Activated naive CD4-positive, alpha-beta T cell treated with anti-CD3 and anti-CD28 coated beads, Interleukin-2, amount 50 U/mL, for 24 hours (primary cell): ENCODE measurements at regions not wholly inside any gene's neighbourhood (a gene's known extent, or its start where the extent isn't known, plus 50 kb on each side); places are given as distances from the start of the nearest gene placed in this dataset.
"Not testable (repeated sequence)": the region's sequence is repeated elsewhere in the genome, so short reads cannot be mapped to it uniquely, and the experiment has no call there.

ENCODE experiments used
- H3K27ac Mint-ChIP-seq: one replicate; pipeline ENCODE4 v1.8.0; 2021; ENCODE audit warnings: mild to moderate bottlenecking, mixed read lengths
- H3K27me3 Mint-ChIP-seq: one replicate; pipeline ENCODE4 v1.8.0; 2021; ENCODE audit warnings: mixed read lengths
- H3K36me3 Mint-ChIP-seq: one replicate; pipeline ENCODE4 v1.8.0; 2021; ENCODE audit warnings: mixed read lengths
- H3K4me1 Mint-ChIP-seq: one replicate; pipeline ENCODE4 v1.8.0; 2021; ENCODE audit warnings: mixed read lengths
- H3K4me3 Mint-ChIP-seq: one replicate; pipeline ENCODE4 v1.8.0; 2021; ENCODE audit warnings: mild to moderate bottlenecking, mixed read lengths
- H3K9me3 Mint-ChIP-seq: one replicate; pipeline ENCODE4 v1.8.0; 2021; ENCODE audit warnings: mixed read lengths

- no peaks in the 10 kb centered on the region for H3K9me3 Mint-ChIP-seq
- H3K4me1 Mint-ChIP-seq, result peaks cover 12% of the 10 kb centered on the region
- H3K27ac Mint-ChIP-seq, result no peak overlapping the region
- H3K4me3 Mint-ChIP-seq, result no peak overlapping the region
- peaks cover 20% of the 10 kb centered on the region for H3K27me3 Mint-ChIP-seq
- H3K36me3 Mint-ChIP-seq, result peaks cover 4% of the 10 kb centered on the region
Observed at GRCh38 chr10:6711408-6711841, 131.3 kb upstream of the PRKCQ start.

GRCh38 chr10:6707352-6707751, 127.3 kb upstream of the PRKCQ start:
- Mint-ChIP-seq H3K27ac (no peak overlapping the region), H3K27me3 (peaks cover 20% of the 10 kb centered on the region), H3K36me3 (peaks cover 4% of the 10 kb centered on the region), H3K4me1 (peaks cover 6% of the 10 kb centered on the region), H3K9me3 (no peaks in the 10 kb centered on the region), H3K4me3 (no peak overlapping the region)

GRCh38 chr10:6706725-6707124, 126.6 kb upstream of the PRKCQ start:
- Mint-ChIP-seq H3K4me3 (no peak overlapping the region), H3K27me3 (peaks cover 19% of the 10 kb centered on the region), H3K27ac (no peak overlapping the region), H3K4me1 (peaks cover 6% of the 10 kb centered on the region), H3K9me3 (no peaks in the 10 kb centered on the region), H3K36me3 (peaks cover 4% of the 10 kb centered on the region)

- peaks cover 4% of the 10 kb centered on the region for H3K36me3 Mint-ChIP-seq
- no peak overlapping the region for H3K4me3 Mint-ChIP-seq
- no peak overlapping the region for H3K27ac Mint-ChIP-seq
- H3K4me1 Mint-ChIP-seq, result peaks cover 6% of the 10 kb centered on the region
- no peaks in the 10 kb centered on the region for H3K9me3 Mint-ChIP-seq
- peaks cover 11% of the 10 kb centered on the region for H3K27me3 Mint-ChIP-seq
Observed at GRCh38 chr10:6704896-6705295, 124.8 kb upstream of the PRKCQ start.

- not testable (repeated sequence) for H3K27me3 Mint-ChIP-seq, H3K27ac Mint-ChIP-seq, H3K9me3 Mint-ChIP-seq, H3K36me3 Mint-ChIP-seq, H3K4me1 Mint-ChIP-seq, H3K4me3 Mint-ChIP-seq
Observed at GRCh38 chr10:6702833-6703232, 122.8 kb upstream of the PRKCQ start.

GRCh38 chr10:6702030-6702429, 122.0 kb upstream of the PRKCQ start:
- H3K9me3 Mint-ChIP-seq, result no peaks in the 10 kb centered on the region
- H3K36me3 Mint-ChIP-seq, result no peaks in the 10 kb centered on the region
- H3K4me1 Mint-ChIP-seq, result no peaks in the 10 kb centered on the region
- H3K27me3 Mint-ChIP-seq, result peaks cover 2% of the 10 kb centered on the region
- no peak overlapping the region for H3K4me3 Mint-ChIP-seq
- H3K27ac Mint-ChIP-seq, result no peak overlapping the region

GRCh38 chr10:6701289-6701688, 121.2 kb upstream of the PRKCQ start:
- H3K4me3 Mint-ChIP-seq, result no peak overlapping the region
- H3K27ac Mint-ChIP-seq, result no peak overlapping the region
- no peaks in the 10 kb centered on the region for H3K27me3 Mint-ChIP-seq

GRCh38 chr10:6700066-6700465, 120.0 kb upstream of the PRKCQ start:
- Mint-ChIP-seq H3K9me3 (no peaks in the 10 kb centered on the region), H3K36me3 (no peaks in the 10 kb centered on the region), H3K27ac (no peak overlapping the region), H3K4me3 (no peak overlapping the region), H3K4me1 (peaks cover 4% of the 10 kb centered on the region), H3K27me3 (no peaks in the 10 kb centered on the region)

More at GRCh38 chr10:6701289-6701688, 121.2 kb upstream of the PRKCQ start:
- Mint-ChIP-seq H3K36me3 (no peaks in the 10 kb centered on the region), H3K9me3 (no peaks in the 10 kb centered on the region), H3K4me1 (no peaks in the 10 kb centered on the region)

- Mint-ChIP-seq H3K36me3 (no peaks in the 10 kb centered on the region), H3K27me3 (no peaks in the 10 kb centered on the region), H3K9me3 (no peaks in the 10 kb centered on the region), H3K4me3 (no peak overlapping the region), H3K27ac (no peak overlapping the region), H3K4me1 (peaks cover 4% of the 10 kb centered on the region)
Observed at GRCh38 chr10:6699336-6699735, 119.3 kb upstream of the PRKCQ start.

- no peaks in the 10 kb centered on the region for H3K27me3 Mint-ChIP-seq
Observed at GRCh38 chr10:6695519-6695918, 115.4 kb upstream of the PRKCQ start.

GRCh38 chr10:6694447-6695140, 114.5 kb upstream of the PRKCQ start:
- Mint-ChIP-seq H3K27ac (no peak overlapping the region), H3K27me3 (no peaks in the 10 kb centered on the region), H3K9me3 (no peaks in the 10 kb centered on the region), H3K4me3 (no peak overlapping the region), H3K36me3 (no peaks in the 10 kb centered on the region), H3K4me1 (peaks cover 4% of the 10 kb centered on the region)

More at GRCh38 chr10:6695519-6695918, 115.4 kb upstream of the PRKCQ start:
- H3K9me3 Mint-ChIP-seq, result no peaks in the 10 kb centered on the region
- H3K36me3 Mint-ChIP-seq, result no peaks in the 10 kb centered on the region
- no peak overlapping the region for H3K4me3 Mint-ChIP-seq
- peaks cover 4% of the 10 kb centered on the region for H3K4me1 Mint-ChIP-seq
- peak overlapping the region; percentile 38 for H3K27ac Mint-ChIP-seq

- H3K36me3 Mint-ChIP-seq, result no peaks in the 10 kb centered on the region
- no peak overlapping the region for H3K27ac Mint-ChIP-seq
- no peaks in the 10 kb centered on the region for H3K27me3 Mint-ChIP-seq
- H3K9me3 Mint-ChIP-seq, result no peaks in the 10 kb centered on the region
- H3K4me1 Mint-ChIP-seq, result peaks cover 4% of the 10 kb centered on the region
- H3K4me3 Mint-ChIP-seq, result no peak overlapping the region
Observed at GRCh38 chr10:6692856-6693255, 112.8 kb upstream of the PRKCQ start.

- Mint-ChIP-seq H3K36me3 (no peaks in the 10 kb centered on the region), H3K9me3 (no peaks in the 10 kb centered on the region), H3K27ac (no peak overlapping the region), H3K4me3 (no peak overlapping the region), H3K27me3 (no peaks in the 10 kb centered on the region), H3K4me1 (peaks cover 4% of the 10 kb centered on the region)
Observed at GRCh38 chr10:6692103-6692502, 112.0 kb upstream of the PRKCQ start.

- Mint-ChIP-seq H3K4me1 (no peaks in the 10 kb centered on the region), H3K36me3 (no peaks in the 10 kb centered on the region), H3K27me3 (no peaks in the 10 kb centered on the region), H3K27ac (no peak overlapping the region), H3K4me3 (no peak overlapping the region), H3K9me3 (no peaks in the 10 kb centered on the region)
Observed at GRCh38 chr10:6689036-6689435, 109.0 kb upstream of the PRKCQ start.

GRCh38 chr10:6680735-6681134, 100.7 kb upstream of the PRKCQ start:
- peaks cover 6% of the 10 kb centered on the region for H3K4me1 Mint-ChIP-seq
- no peak overlapping the region for H3K4me3 Mint-ChIP-seq
- H3K36me3 Mint-ChIP-seq, result no peaks in the 10 kb centered on the region
- H3K27me3 Mint-ChIP-seq, result no peaks in the 10 kb centered on the region
- no peak overlapping the region for H3K27ac Mint-ChIP-seq
- H3K9me3 Mint-ChIP-seq, result no peaks in the 10 kb centered on the region

- H3K4me3 Mint-ChIP-seq, result no peak overlapping the region
- H3K9me3 Mint-ChIP-seq, result no peaks in the 10 kb centered on the region
- no peaks in the 10 kb centered on the region for H3K36me3 Mint-ChIP-seq
- H3K4me1 Mint-ChIP-seq, result peaks cover 6% of the 10 kb centered on the region
- H3K27me3 Mint-ChIP-seq, result no peaks in the 10 kb centered on the region
- peak overlapping the region; percentile 48 for H3K27ac Mint-ChIP-seq
Observed at GRCh38 chr10:6678956-6679355, 98.9 kb upstream of the PRKCQ start.
